CD4-positive, alpha-beta memory T cell (primary cell): ENCODE measurements at regions not wholly inside any gene's neighbourhood (a gene's known extent, or its start where the extent isn't known, plus 50 kb on each side); places are given as distances from the start of the nearest gene placed in this dataset.

Experiments
- CTCF ChIA-PET: fragments of 350-600 bp; sonication (Branson Sonifier 250); formaldehyde crosslinking; loops from one replicate; lab custom pipeline; 2021; ENCODE audit warnings: inconsistent platforms; ENCODE audit not compliant: partially characterized antibody; lab: Charles Lee
- POLR2A ChIA-PET: fragments of 350-600 bp; sonication (Branson Sonifier 250); formaldehyde crosslinking; loops from one replicate; lab custom pipeline; 2021; ENCODE audit not compliant: partially characterized antibody; lab: Charles Lee
- DNase-seq, 5 donors: peaks; one replicate each; pipeline versions ENCODE4 v3.0.0 to v3.0.0-alpha.2; 2020 to 2022; ENCODE audit warnings: mixed read lengths in 1 of 5
- H3K27ac ChIP-seq: one replicate; pipeline ENCODE4 v1.7.0; 2013; ENCODE audit warnings: low read depth, low read length
- H3K27me3 ChIP-seq: 2 replicates; pipeline ENCODE4 v1.7.0; 2013; ENCODE audit warnings: mild to moderate bottlenecking, low read length, moderate library complexity; ENCODE audit not compliant: insufficient read depth
- H3K36me3 ChIP-seq: 2 replicates; pipeline ENCODE4 v1.7.0; 2013; ENCODE audit warnings: mild to moderate bottlenecking, low read length, moderate library complexity; ENCODE audit not compliant: insufficient read depth
- H3K4me1 ChIP-seq: 2 replicates; pipeline ENCODE4 v1.7.0; 2013; ENCODE audit warnings: mild to moderate bottlenecking, low read length, moderate library complexity; ENCODE audit not compliant: insufficient read depth
- H3K4me3 ChIP-seq, 2 donors: one replicate each; pipeline ENCODE4 v1.7.0; 2013; ENCODE audit warnings: low read length in 2 of 2, mild to moderate bottlenecking in 1 of 2
- H3K9me3 ChIP-seq, 2 donors: one replicate each; pipeline ENCODE4 v1.7.0; 2013; ENCODE audit warnings: low read length in 2 of 2, control low read depth in 1 of 2; ENCODE audit not compliant: control insufficient read depth in 1 of 2
- H3K27ac Mint-ChIP-seq, 7 donors: one replicate each; pipeline ENCODE4 v1.8.0; 2020 to 2021; ENCODE audit warnings: mixed read lengths in 7 of 7, mild to moderate bottlenecking in 6 of 7, inconsistent platforms in 3 of 7, moderate library complexity in 3 of 7
- H3K27me3 Mint-ChIP-seq, 2 donors: one replicate each; pipeline ENCODE4 v1.8.0; 2020 to 2021; ENCODE audit warnings: mixed read lengths in 2 of 2
- H3K36me3 Mint-ChIP-seq, 2 donors: one replicate each; pipeline ENCODE4 v1.8.0; 2020 to 2021; ENCODE audit warnings: mixed read lengths in 2 of 2, inconsistent platforms in 1 of 2, mild to moderate bottlenecking in 1 of 2
- H3K4me1 Mint-ChIP-seq, 4 donors: one replicate each; pipeline ENCODE4 v1.8.0; 2020 to 2021; ENCODE audit warnings: mixed read lengths in 4 of 4, mild to moderate bottlenecking in 1 of 4
- H3K4me3 Mint-ChIP-seq, 8 donors: one replicate each; pipeline ENCODE4 v1.8.0; 2020 to 2021; ENCODE audit warnings: mixed read lengths in 8 of 8, mild to moderate bottlenecking in 7 of 8, moderate library complexity in 6 of 8, inconsistent platforms in 3 of 8
- H3K9me3 Mint-ChIP-seq, 8 donors: one replicate each; pipeline ENCODE4 v1.8.0; 2020 to 2021; ENCODE audit warnings: mixed read lengths in 8 of 8, mild to moderate bottlenecking in 5 of 8, inconsistent platforms in 3 of 8, moderate library complexity in 1 of 8
- intact Hi-C: fragments of 100-400 bp; cut with micrococcal nuclease; formaldehyde crosslinking; loops from one replicate; pipeline ENCODE4 v1.15.1; 2023

DNA sequence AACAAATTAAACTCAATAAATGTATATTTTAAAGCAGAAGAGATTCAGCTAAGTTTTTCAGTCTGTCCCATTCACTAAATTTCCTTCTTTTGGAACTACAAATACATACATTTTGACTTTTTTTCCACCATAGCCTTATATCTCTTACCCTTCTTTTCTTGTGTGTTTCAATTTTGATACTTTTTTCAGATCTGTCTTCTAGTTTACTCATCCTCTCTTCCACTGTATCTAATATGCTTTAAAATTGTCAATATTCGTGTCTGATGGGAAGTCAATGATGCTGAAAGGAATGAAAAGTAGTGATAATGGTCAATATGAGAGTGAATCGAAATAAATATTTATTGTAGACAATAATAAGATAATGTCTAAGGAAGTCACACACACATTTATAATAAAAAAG is 332.3 kb upstream of the KIRREL3 start:
- no peak for DNase-seq
- Mint-ChIP-seq H3K4me1 (no peaks in the 10 kb centered on the region), H3K27me3 (no peaks in the 10 kb centered on the region), H3K4me3 (no peak overlapping the region), H3K9me3 (peaks cover 0 to 17% (median 8%) of the 10 kb centered on the region in 8 donors), H3K36me3 (no peaks in the 10 kb centered on the region), H3K27ac (no peak overlapping the region)
- no peaks in the 10 kb centered on the region for H3K4me1 ChIP-seq
- no peak overlapping the region for H3K27ac ChIP-seq
- H3K27me3 ChIP-seq = no peaks in the 10 kb centered on the region
- POLR2A ChIA-PET = no interaction called here
- H3K9me3 ChIP-seq = no peaks in the 10 kb centered on the region
- H3K36me3 ChIP-seq = no peaks in the 10 kb centered on the region
- H3K4me3 ChIP-seq = no peak overlapping the region
- CTCF ChIA-PET = no interaction called here
- intact Hi-C loops = no loop called here

DNA sequence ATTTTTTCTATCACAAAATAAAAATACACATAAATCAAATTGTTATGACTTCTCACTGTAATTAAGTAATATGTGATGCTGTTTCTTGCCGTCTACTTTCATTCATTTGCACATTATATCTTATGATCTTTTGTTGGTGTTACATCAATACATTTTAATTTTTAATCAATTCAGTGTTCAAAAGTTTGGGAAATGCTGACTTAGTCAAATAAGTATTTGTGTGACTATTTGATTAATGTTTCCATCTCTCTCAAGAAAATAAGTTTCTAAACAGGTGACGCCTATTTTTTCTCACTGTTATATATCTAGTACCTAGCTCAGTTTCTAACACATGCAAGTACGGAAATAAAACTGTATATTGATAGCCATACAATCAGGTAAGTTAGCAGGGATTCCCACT is 329.5 kb upstream of the KIRREL3 start:
- DNase-seq = no peak
- no peaks in the 10 kb centered on the region for H3K36me3 ChIP-seq
- no peak overlapping the region for H3K27ac ChIP-seq
- H3K27ac Mint-ChIP-seq = no peak overlapping the region
- no peaks in the 10 kb centered on the region for H3K27me3 ChIP-seq
- intact Hi-C loops = no loop called here
- H3K4me3 ChIP-seq = no peak overlapping the region
- no peaks in the 10 kb centered on the region for H3K36me3 Mint-ChIP-seq
- H3K9me3 ChIP-seq = no peaks in the 10 kb centered on the region
- H3K4me1 Mint-ChIP-seq = no peaks in the 10 kb centered on the region
- H3K4me1 ChIP-seq = no peaks in the 10 kb centered on the region
- no peak overlapping the region for H3K4me3 Mint-ChIP-seq
- ChIA-PET CTCF (no interaction called here), POLR2A (no interaction called here)
- H3K27me3 Mint-ChIP-seq = no peaks in the 10 kb centered on the region
- peaks cover 2 to 9% (median 6%) of the 10 kb centered on the region in 8 donors for H3K9me3 Mint-ChIP-seq

DNA sequence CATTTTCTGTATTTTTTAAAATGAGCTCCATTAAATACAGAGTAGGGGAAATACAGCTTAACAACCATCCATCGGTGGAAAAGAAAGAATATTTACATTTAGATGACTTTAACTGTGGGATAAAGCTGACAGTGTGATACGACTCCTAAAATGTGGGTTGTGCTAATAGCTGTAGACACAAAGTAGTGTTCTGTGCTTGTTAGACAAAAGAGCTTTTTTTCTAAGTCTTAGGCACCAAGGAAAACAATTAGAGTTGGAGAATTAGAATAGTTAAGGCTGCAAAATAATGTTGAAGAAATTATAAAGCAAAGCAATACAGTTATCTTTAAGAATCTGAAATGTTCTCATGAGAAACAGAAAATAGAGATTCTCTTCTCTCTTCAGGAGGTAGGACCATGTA is 307.7 kb upstream of the KIRREL3 start:
- ChIA-PET CTCF (no interaction called here), POLR2A (no interaction called here)
- Histone ChIP-seq H3K4me3 (no peak overlapping the region), H3K9me3 (no peaks in the 10 kb centered on the region), H3K36me3 (no peaks in the 10 kb centered on the region), H3K27me3 (no peaks in the 10 kb centered on the region), H3K4me1 (no peaks in the 10 kb centered on the region), H3K27ac (no peak overlapping the region)
- intact Hi-C loops = no loop called here
- Mint-ChIP-seq H3K36me3 (no peaks in the 10 kb centered on the region), H3K27ac (no peak overlapping the region), H3K4me3 (no peak overlapping the region), H3K4me1 (no peaks in the 10 kb centered on the region), H3K27me3 (no peaks in the 10 kb centered on the region), H3K9me3 (peaks cover 0 to 10% (median 3%) of the 10 kb centered on the region in 8 donors)
- DNase-seq = no peak

DNA sequence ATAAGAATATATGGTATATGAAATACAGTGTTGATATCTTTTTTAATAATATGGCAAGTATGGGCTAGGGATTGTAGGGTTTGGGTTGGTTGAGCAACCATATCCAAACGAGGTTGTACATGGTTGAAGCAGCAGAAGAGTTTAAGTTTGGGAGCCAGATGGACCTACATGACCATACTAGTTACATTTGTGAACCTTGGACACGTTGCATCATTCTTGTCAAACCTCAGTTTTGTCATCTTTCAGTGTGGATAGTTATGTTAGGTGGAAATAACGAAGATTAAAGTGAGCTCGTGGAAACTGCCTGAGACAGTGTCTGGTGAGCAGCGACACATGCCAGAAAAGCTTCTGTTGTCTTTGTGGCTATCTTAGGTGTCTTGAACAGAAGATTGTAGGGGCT is 307.1 kb upstream of the KIRREL3 start:
- POLR2A ChIA-PET = no interaction called here

DNA sequence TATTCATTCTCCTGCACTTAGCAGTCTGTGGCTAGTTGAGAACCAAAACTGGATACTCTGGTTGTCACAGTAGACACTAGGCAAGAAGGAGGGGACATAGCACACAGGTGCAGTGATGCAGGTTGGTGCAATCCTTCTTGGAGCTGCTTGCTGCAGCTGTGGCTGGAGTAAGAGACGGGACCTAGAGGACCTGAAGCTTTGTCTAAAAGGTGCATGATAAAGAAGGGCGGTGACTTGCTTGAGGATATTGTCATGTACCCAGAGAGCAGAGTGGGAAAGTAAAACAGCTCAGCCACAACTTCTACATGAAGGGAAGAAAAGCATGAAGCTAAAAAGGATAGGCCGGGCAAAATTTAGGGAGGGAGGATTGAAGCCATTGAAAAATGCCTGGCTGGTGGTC is 304.1 kb upstream of the KIRREL3 start:
- H3K27ac Mint-ChIP-seq = no peak overlapping the region
- H3K36me3 Mint-ChIP-seq = no peaks in the 10 kb centered on the region
- intact Hi-C loops = no loop called here
- H3K36me3 ChIP-seq = no peaks in the 10 kb centered on the region
- H3K9me3 ChIP-seq = no peaks in the 10 kb centered on the region
- H3K27ac ChIP-seq = no peak overlapping the region
- H3K4me1 Mint-ChIP-seq = no peaks in the 10 kb centered on the region
- no peak overlapping the region for H3K4me3 ChIP-seq
- H3K4me1 ChIP-seq = no peaks in the 10 kb centered on the region
- no peaks in the 10 kb centered on the region for H3K27me3 Mint-ChIP-seq
- no peaks in the 10 kb centered on the region for H3K27me3 ChIP-seq
- H3K9me3 Mint-ChIP-seq = peaks cover 0 to 3% (median 0%) of the 10 kb centered on the region in 8 donors
- POLR2A ChIA-PET = no interaction called here
- DNase-seq = no peak
- no peak overlapping the region for H3K4me3 Mint-ChIP-seq
- CTCF ChIA-PET = interaction anchor here (0.6 kb wide), 1 partner anchor 598 kb away, joined by 3 read pairs; no protein-coding TSS in a partner anchor

More for the DNA sequence above, 307.1 kb upstream of the KIRREL3 start:
- no peaks in the 10 kb centered on the region for H3K27me3 Mint-ChIP-seq
- no peak overlapping the region for H3K27ac Mint-ChIP-seq
- CTCF ChIA-PET = no interaction called here
- H3K4me1 Mint-ChIP-seq = no peaks in the 10 kb centered on the region
- DNase-seq = no peak
- H3K36me3 Mint-ChIP-seq = no peaks in the 10 kb centered on the region
- intact Hi-C loops = no loop called here
- H3K4me1 ChIP-seq = no peaks in the 10 kb centered on the region
- no peak overlapping the region for H3K27ac ChIP-seq
- no peaks in the 10 kb centered on the region for H3K36me3 ChIP-seq
- no peak overlapping the region for H3K4me3 Mint-ChIP-seq
- H3K9me3 Mint-ChIP-seq = peaks cover 0 to 8% (median 1%) of the 10 kb centered on the region in 8 donors
- H3K27me3 ChIP-seq = no peaks in the 10 kb centered on the region
- H3K9me3 ChIP-seq = no peaks in the 10 kb centered on the region
- H3K4me3 ChIP-seq = no peak overlapping the region

DNA sequence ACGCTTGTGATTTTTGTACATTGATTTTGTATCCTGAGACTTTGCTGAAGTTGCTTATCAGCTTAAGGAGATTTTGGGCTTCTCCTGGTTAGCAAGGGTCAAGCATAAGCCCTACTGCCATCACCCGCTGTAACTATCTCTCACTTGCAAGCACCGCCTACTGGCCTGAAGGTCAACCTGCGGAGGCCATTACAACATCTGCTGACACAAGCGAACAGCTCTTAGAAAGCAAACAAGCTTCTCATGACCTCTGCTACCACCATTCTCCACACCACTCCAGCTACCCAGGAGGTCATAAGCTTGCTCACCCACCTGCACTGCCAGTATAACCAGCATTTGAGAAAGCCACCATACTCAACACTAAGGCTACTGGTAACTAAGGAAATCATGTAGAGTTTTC is 288.4 kb upstream of the KIRREL3 start:
- intact Hi-C loops = no loop called here
- Mint-ChIP-seq H3K36me3 (no peaks in the 10 kb centered on the region), H3K27ac (no peak overlapping the region), H3K4me3 (no peak overlapping the region), H3K27me3 (no peaks in the 10 kb centered on the region), H3K4me1 (no peaks in the 10 kb centered on the region), H3K9me3 (peaks cover 3 to 36% (median 11%) of the 10 kb centered on the region in 8 donors)
- Histone ChIP-seq H3K27ac (no peak overlapping the region), H3K9me3 (no peaks in the 10 kb centered on the region), H3K4me1 (no peaks in the 10 kb centered on the region), H3K36me3 (no peaks in the 10 kb centered on the region), H3K27me3 (no peaks in the 10 kb centered on the region), H3K4me3 (no peak overlapping the region)
- DNase-seq = no peak
- ChIA-PET POLR2A (no interaction called here), CTCF (no interaction called here)

DNA sequence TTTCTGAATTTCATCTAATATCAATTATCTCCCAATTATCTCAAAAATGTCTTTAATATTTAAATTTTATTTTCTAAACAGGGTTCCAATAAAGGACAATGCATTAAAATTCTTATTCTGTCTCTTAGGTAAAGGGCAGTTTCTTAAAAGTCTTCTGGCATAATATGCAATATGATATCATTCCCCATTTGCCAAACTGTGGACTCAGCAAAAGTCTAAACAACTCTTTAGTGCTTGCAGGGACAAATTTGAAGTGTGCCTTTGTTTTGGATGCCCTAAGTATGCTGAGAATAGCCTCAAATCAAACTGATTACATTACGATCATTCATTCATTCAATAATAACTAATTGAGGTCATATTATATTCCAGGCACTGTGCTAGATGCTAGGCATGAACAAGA is 281.0 kb upstream of the KIRREL3 start:
- Mint-ChIP-seq H3K36me3 (no peaks in the 10 kb centered on the region), H3K9me3 (peaks cover 0 to 5% (median 0%) of the 10 kb centered on the region in 8 donors), H3K4me1 (no peaks in the 10 kb centered on the region), H3K27ac (no peak overlapping the region), H3K4me3 (no peak overlapping the region), H3K27me3 (no peaks in the 10 kb centered on the region)
- no peak for DNase-seq
- H3K4me1 ChIP-seq = no peaks in the 10 kb centered on the region
- ChIA-PET POLR2A (no interaction called here), CTCF (no interaction called here)
- H3K9me3 ChIP-seq = no peaks in the 10 kb centered on the region
- no peaks in the 10 kb centered on the region for H3K27me3 ChIP-seq
- H3K36me3 ChIP-seq = no peaks in the 10 kb centered on the region
- H3K4me3 ChIP-seq = no peak overlapping the region
- intact Hi-C loops = no loop called here
- no peak overlapping the region for H3K27ac ChIP-seq

- Mint-ChIP-seq H3K4me1 (peaks cover 0 to 2% (median 0%) of the 10 kb centered on the region in 4 donors), H3K27me3 (no peaks in the 10 kb centered on the region), H3K27ac (no peak overlapping the region), H3K36me3 (no peaks in the 10 kb centered on the region), H3K4me3 (no peak overlapping the region), H3K9me3 (peaks cover 0 to 8% (median 0%) of the 10 kb centered on the region in 8 donors)
- no peak overlapping the region for H3K27ac ChIP-seq
- no peaks in the 10 kb centered on the region for H3K27me3 ChIP-seq
- no peak for DNase-seq
- ChIA-PET CTCF (no interaction called here), POLR2A (no interaction called here)
- intact Hi-C loops = no loop called here
- H3K9me3 ChIP-seq = no peaks in the 10 kb centered on the region
- H3K4me1 ChIP-seq = no peaks in the 10 kb centered on the region
- no peak overlapping the region for H3K4me3 ChIP-seq
- no peaks in the 10 kb centered on the region for H3K36me3 ChIP-seq
These were observed 275.2 kb upstream of the KIRREL3 start for GRCh38 chr11:127275774-127276173.
